Lower lobe of right lung (tissue), 2 donors: ENCODE measurements at regions not wholly inside any gene's neighbourhood (a gene's known extent, or its start where the extent isn't known, plus 50 kb on each side); places are given as distances from the start of the nearest gene placed in this dataset.

Experiments used
- ATAC-seq, 2 donors: fragments of 200-7000 bp; cut with Tn5 transposase; one replicate each; pipeline ENCODE4 v1.9.1; 2020 to 2022; ENCODE audit warnings: mild to moderate bottlenecking in 2 of 2, moderate library complexity in 2 of 2
- DNase-seq: peaks from one replicate; pipeline ENCODE4 v3.0.0-alpha.2; 2020
- H3K27ac ChIP-seq: fragments of 200-600 bp; one replicate; pipeline ENCODE4 v1.8.0; 2022
- H3K27me3 ChIP-seq: fragments of 200-600 bp; one replicate; pipeline ENCODE4 v1.8.0; 2022; ENCODE audit warnings: low read depth
- H3K36me3 ChIP-seq: fragments of 200-600 bp; one replicate; pipeline ENCODE4 v1.8.0; 2022; ENCODE audit warnings: mild to moderate bottlenecking
- H3K4me1 ChIP-seq: fragments of 200-600 bp; one replicate; pipeline ENCODE4 v1.8.0; 2022
- H3K4me3 ChIP-seq: fragments of 200-600 bp; one replicate; pipeline ENCODE4 v1.8.0; 2022; ENCODE audit warnings: mild to moderate bottlenecking
- H3K9me3 ChIP-seq: fragments of 200-600 bp; one replicate; pipeline ENCODE4 v1.8.0; 2022
- CTCF ChIP-seq: fragments of 200-600 bp; IDR thresholded peaks from one replicate; pipeline ENCODE4 v1.8.0; 2022; ENCODE audit warnings: antibody characterized with exemption, mild to moderate bottlenecking
- intact Hi-C: fragments of 100-400 bp; cut with DNase I; formaldehyde crosslinking; loops from one replicate; pipeline ENCODE4 v1.11.0; 2022
- donor health status: DM: no; HTN: yes; CAD: no; lungs with severe emphysema.

- Histone ChIP-seq H3K27me3 (no peaks in the 10 kb centered on the region), H3K4me1 (no peaks in the 10 kb centered on the region), H3K36me3 (no peaks in the 10 kb centered on the region), H3K27ac (no peak overlapping the region), H3K4me3 (no peak overlapping the region), H3K9me3 (peaks cover 8% of the 10 kb centered on the region)
- intact Hi-C loops: no loop called here
- no peak for DNase-seq
- ATAC-seq: no peak
- no peak for TF ChIP-seq CTCF
Measured at GRCh38 chr3:137906985-137907649, 102.8 kb upstream of the CLDN18 start.

GRCh38 chr3:137924628-137925027 is 85.3 kb upstream of the CLDN18 start:
- DNase-seq (no peak), ATAC-seq (no peak)
- H3K36me3 ChIP-seq: no peaks in the 10 kb centered on the region
- no peaks in the 10 kb centered on the region for H3K27me3 ChIP-seq
- no peaks in the 10 kb centered on the region for H3K9me3 ChIP-seq
- H3K4me3 ChIP-seq: no peak overlapping the region
- intact Hi-C loops: no loop called here
- H3K27ac ChIP-seq: no peak overlapping the region
- no peak for TF ChIP-seq CTCF
- H3K4me1 ChIP-seq: no peaks in the 10 kb centered on the region

DNA sequence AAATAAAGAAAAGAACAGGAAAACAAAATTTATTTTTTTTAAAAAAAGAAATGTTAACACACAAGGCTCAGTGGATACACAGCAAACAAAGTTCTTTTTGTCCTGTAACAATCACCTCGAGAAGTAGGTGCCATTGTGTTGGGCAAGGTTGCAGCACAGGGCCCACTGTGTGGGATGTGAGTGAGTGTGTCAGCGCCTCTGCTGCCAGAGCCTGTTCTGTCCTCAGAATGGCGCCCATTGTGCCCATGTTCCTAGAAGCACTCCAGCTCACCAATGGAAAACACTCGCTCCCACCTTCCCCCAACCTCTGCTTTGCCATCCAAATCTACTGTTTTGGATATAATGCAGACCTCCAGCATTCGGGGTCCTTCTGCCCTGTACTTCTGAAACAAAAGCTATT is 84.9 kb upstream of the CLDN18 start:
- Histone ChIP-seq H3K9me3 (no peaks in the 10 kb centered on the region), H3K36me3 (no peaks in the 10 kb centered on the region), H3K27ac (no peak overlapping the region), H3K27me3 (no peaks in the 10 kb centered on the region), H3K4me3 (no peak overlapping the region), H3K4me1 (no peaks in the 10 kb centered on the region)
- ATAC-seq: no peak
- intact Hi-C loops: no loop called here
- DNase-seq: no peak
- no peak for TF ChIP-seq CTCF

- no peaks in the 10 kb centered on the region for H3K36me3 ChIP-seq
- H3K27ac ChIP-seq: no peak overlapping the region
- ATAC-seq: no peak
- no peaks in the 10 kb centered on the region for H3K27me3 ChIP-seq
- DNase-seq: no peak
- no peaks in the 10 kb centered on the region for H3K9me3 ChIP-seq
- H3K4me1 ChIP-seq: no peaks in the 10 kb centered on the region
- intact Hi-C loops: no loop called here
- no peak for TF ChIP-seq CTCF
- H3K4me3 ChIP-seq: no peak overlapping the region
Measured at GRCh38 chr3:137926991-137927390, 83.0 kb upstream of the CLDN18 start.

DNA sequence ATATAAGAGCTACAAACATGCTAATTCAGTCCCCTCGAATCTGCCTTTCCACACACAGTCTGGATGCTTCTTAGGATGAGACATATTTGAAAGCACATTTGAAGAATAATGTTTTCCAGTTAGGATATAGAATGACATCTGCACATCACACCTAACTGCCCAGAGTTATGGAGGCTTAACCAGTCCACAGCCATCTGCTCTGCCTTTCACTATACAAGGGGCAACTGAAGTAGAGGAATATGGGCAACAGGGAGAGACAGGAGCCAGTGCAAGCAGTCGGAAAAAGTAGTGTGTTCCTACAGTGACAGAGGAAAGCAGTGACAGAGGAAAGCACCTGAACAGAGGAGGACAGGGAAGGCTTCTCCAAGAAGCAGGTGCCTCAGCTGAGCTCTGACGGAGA is 79.0 kb upstream of the CLDN18 start:
- no peak for TF ChIP-seq CTCF
- DNase-seq: no peak
- H3K4me1 ChIP-seq: no peaks in the 10 kb centered on the region
- no peaks in the 10 kb centered on the region for H3K9me3 ChIP-seq
- no peak overlapping the region for H3K27ac ChIP-seq
- no peaks in the 10 kb centered on the region for H3K36me3 ChIP-seq
- ATAC-seq: no peak
- no peak overlapping the region for H3K4me3 ChIP-seq
- no peaks in the 10 kb centered on the region for H3K27me3 ChIP-seq
- intact Hi-C loops: no loop called here
